HCT116 (cell line): ENCODE measurements at regions not wholly inside any gene's neighbourhood (a gene's known extent, or its start where the extent isn't known, plus 50 kb on each side); places are given as distances from the start of the nearest gene placed in this dataset.

Experiments
- ATAC-seq: fragments of 200-7000 bp; cut with Tn5 transposase; 2 replicates; pipeline ENCODE4 v1.9.1; 2020; ENCODE audit warnings: mild to moderate bottlenecking, moderate library complexity
- BruUV-seq: library from RNA; stranded (reverse); fragments of 400-500 nt; replicated peaks from 2 replicates; lab custom pipeline; 2021; lab: Mats Ljungman, UMichigan
- CTCF ChIA-PET: fragments of 300-600 bp; sonication (Branson Sonifier 250); formaldehyde crosslinking; loops from one replicate; lab custom pipeline; 2021; ENCODE audit warnings: antibody characterized with exemption; lab: Charles Lee
- POLR2A ChIA-PET: fragments of 300-600, 350-600 bp; sonication (Branson Sonifier 250); formaldehyde crosslinking; loops from one replicate; lab custom pipeline; 2021; ENCODE audit warnings: antibody characterized with exemption; lab: Charles Lee
- RAD21 ChIA-PET, 2 experiments: fragments of 300-600 bp; sonication (Branson Sonifier 250); formaldehyde crosslinking; loops; one replicate each; lab custom pipeline; 2023; ENCODE audit warnings: low total read pairs in 2 of 2; ENCODE audit not compliant: uncharacterized antibody in 2 of 2, unreplicated experiment in 2 of 2, low non-redundant PET in 1 of 2; lab: Charles Lee
- DNase-seq: peaks from one replicate; pipeline ENCODE4 v3.0.0-alpha.2; 2010; ENCODE audit warnings: low read depth, low spot score
- H2AFZ ChIP-seq: fragments of 200-600 bp; shearing (Covaris generic), sonication (generic); 2 replicates; pipeline ENCODE4 v1.6.1; 2017; ENCODE audit warnings: low read depth, mixed run types, mixed read lengths, antibody characterized with exemption, low read length; ENCODE audit not compliant: poor library complexity, severe bottlenecking
- H3K27ac ChIP-seq: 2 replicates; pipeline ENCODE4 v1.5.1; 2012; ENCODE audit warnings: low read depth, low read length
- H3K27me3 ChIP-seq: fragments of 200-600 bp; sonication (generic); 2 replicates; pipeline ENCODE4 v1.6.1; 2016; ENCODE audit warnings: mixed run types, low read length, mixed read lengths; ENCODE audit not compliant: insufficient read depth
- H3K36me3 ChIP-seq, 2 experiments: fragments of 200-500 bp in 1 of 2; fragments of 200-600 bp in 1 of 2; sonication (Bioruptor generic) in 1 of 2; sonication (generic) in 1 of 2; 2 replicates each; pipeline versions ENCODE4 v1.5.1 to v1.6.1; 2014 to 2016; ENCODE audit warnings: low read length in 2 of 2, inconsistent platforms in 1 of 2, mixed read lengths in 1 of 2, mixed run types in 1 of 2; ENCODE audit not compliant: insufficient read depth in 2 of 2, control insufficient read depth in 1 of 2
- H3K4me1 ChIP-seq, 2 experiments: fragments of 200-600 bp in 1 of 2; sonication (generic) in 1 of 2; 2 replicates each; pipeline versions ENCODE4 v1.5.1 to v1.6.1; 2012 to 2017; ENCODE audit warnings: low read length in 2 of 2, inconsistent platforms in 1 of 2, mild to moderate bottlenecking in 1 of 2, mixed read lengths in 1 of 2, mixed run types in 1 of 2, moderate library complexity in 1 of 2; ENCODE audit not compliant: insufficient read depth in 2 of 2, control insufficient read depth in 1 of 2
- H3K4me2 ChIP-seq: fragments of 200-600 bp; sonication (generic); 2 replicates; pipeline ENCODE4 v1.6.1; 2017; ENCODE audit warnings: mixed run types, low read length, mixed read lengths
- H3K4me3 ChIP-seq, 2 experiments: fragments of 200-600 bp in 1 of 2; sonication (generic) in 1 of 2; replicated peaks in 1 of 2; 2 replicates each; pipeline ENCODE4 v1.5.1; 2011 to 2016; ENCODE audit warnings: low read length in 2 of 2, control low read depth in 1 of 2, low read depth in 1 of 2, mild to moderate bottlenecking in 1 of 2, mixed read lengths in 1 of 2, mixed run types in 1 of 2
- H3K79me2 ChIP-seq: fragments of 200-600 bp; sonication (generic); 2 replicates; pipeline ENCODE4 v1.6.1; 2017; ENCODE audit warnings: mild to moderate bottlenecking, mixed run types, low read length, moderate library complexity, mixed read lengths; ENCODE audit not compliant: insufficient read depth
- H3K9ac ChIP-seq: fragments of 200-600 bp; sonication (generic); 2 replicates; pipeline ENCODE4 v1.6.1; 2016; ENCODE audit warnings: low read length, mixed read lengths
- H3K9me2 ChIP-seq: fragments of 200-600 bp; sonication (generic), shearing (Covaris generic); 2 replicates; pipeline ENCODE4 v1.6.1; 2017; ENCODE audit warnings: mixed run types, mild to moderate bottlenecking, moderate library complexity; ENCODE audit not compliant: insufficient read depth
- H3K9me3 ChIP-seq, 2 experiments: fragments of 200-500 bp in 1 of 2; fragments of 200-600 bp in 1 of 2; sonication (Bioruptor generic) in 1 of 2; sonication (generic) in 1 of 2; 2 replicates each; pipeline ENCODE4 v1.6.1; 2014 to 2017; ENCODE audit warnings: low read length in 2 of 2, mixed read lengths in 2 of 2, inconsistent platforms in 1 of 2, low read depth in 1 of 2, mild to moderate bottlenecking in 1 of 2, mixed run types in 1 of 2, moderate library complexity in 1 of 2; ENCODE audit not compliant: control insufficient read depth in 1 of 2, insufficient read depth in 1 of 2
- H4K20me1 ChIP-seq: fragments of 200-600 bp; sonication (generic), shearing (Covaris generic); 2 replicates; pipeline ENCODE4 v1.6.1; 2017; ENCODE audit warnings: mixed run types, mild to moderate bottlenecking, moderate library complexity; ENCODE audit not compliant: insufficient read depth
- FOSL1 ChIP-seq: IDR thresholded peaks from 2 replicates; pipeline ENCODE4 v1.6.1; 2012; ENCODE audit warnings: low read depth
- JUND ChIP-seq: IDR thresholded peaks from 2 replicates; pipeline ENCODE4 v1.6.1; 2012
- POLR2A ChIP-seq: IDR thresholded peaks from 2 replicates; pipeline ENCODE4 v1.7.0; 2011; ENCODE audit warnings: borderline replicate concordance; ENCODE audit not compliant: insufficient read depth, insufficient read length; ENCODE audit errors: extremely low read depth
- REST ChIP-seq: IDR thresholded peaks from 2 replicates; pipeline ENCODE4 v1.6.1; 2012; ENCODE audit warnings: low read depth
- TCF7L2 ChIP-seq: IDR thresholded peaks from 2 replicates; pipeline ENCODE4 v1.7.0; 2011; ENCODE audit warnings: borderline replicate concordance, inconsistent platforms; ENCODE audit not compliant: insufficient read depth, insufficient read length; ENCODE audit errors: extremely low read depth
- YY1 ChIP-seq: IDR thresholded peaks from 2 replicates; pipeline ENCODE4 v1.6.1; 2011; ENCODE audit warnings: low read length, low read depth, moderate library complexity, mild to moderate bottlenecking; ENCODE audit not compliant: insufficient replicate concordance; ENCODE audit errors: extremely low read depth
- intact Hi-C: fragments of 100-400 bp; cut with micrococcal nuclease; formaldehyde crosslinking; loops from 2 replicates; pipeline ENCODE4 v1.10.0; 2022

GRCh38 chr7:115097175-115097671, 175.3 kb downstream of the MDFIC start:
- CTCF ChIA-PET, result no interaction called here
- ATAC-seq (peak; percentile 71), DNase-seq (peak; percentile 32)
- Histone ChIP-seq H4K20me1 (no peaks in the 10 kb centered on the region), H3K4me1 (peaks cover 13 to 18% of the 10 kb centered on the region in 2 experiments; a peak in 3 of 4 replicates), H3K9me3 (no peaks in the 10 kb centered on the region)
- BruUV-seq, result no TSS peak
- POLR2A ChIA-PET, result no interaction called here
- TF ChIP-seq FOSL1, result peak; percentile 59
- peak; percentile 42; the same call in 1 of the 2 replicates for TF ChIP-seq JUND
- TF ChIP-seq YY1, result no peak
- TF ChIP-seq POLR2A, result no peak
- peak; percentile 30 for TF ChIP-seq TCF7L2
- TF ChIP-seq REST, result no peak
- TF ChIP-seq, all 23 proteins: peak for 3
- RAD21 ChIA-PET, result no interaction called here
- peak overlapping the region; percentile 38 for H3K4me2 ChIP-seq
- no peaks in the 10 kb centered on the region for H3K36me3 ChIP-seq
- H3K9me2 ChIP-seq, result no peaks in the 10 kb centered on the region
- no peak overlapping the region for H3K27ac ChIP-seq
- H3K4me3 ChIP-seq, result no peak overlapping the region
- H3K9ac ChIP-seq, result no peak overlapping the region
- H2AFZ ChIP-seq, result peak overlapping the region; percentile 77
- no peaks in the 10 kb centered on the region for H3K27me3 ChIP-seq
- H3K79me2 ChIP-seq, result no peaks in the 10 kb centered on the region
- intact Hi-C loops, result loop anchor here (10.0 kb wide), 1 partner anchor 258 kb away; no protein-coding TSS in a partner anchor
